GM12878 (cell line): ENCODE measurements at regions not wholly inside any gene's neighbourhood (a gene's known extent, or its start where the extent isn't known, plus 50 kb on each side); places are given as distances from the start of the nearest gene placed in this dataset.

Experiments used
- ATAC-seq: fragments of 200-7000 bp; cut with Tn5 transposase; 3 replicates; pipeline ENCODE4 v1.9.1; 2020; ENCODE audit warnings: mild to moderate bottlenecking, moderate library complexity
- BruUV-seq: library from RNA; stranded (reverse); fragments of 400-500 nt; replicated peaks from 2 replicates; lab custom pipeline; 2021; lab: Mats Ljungman, UMichigan
- CTCF ChIA-PET: fragments of 300-600 bp; sonication (Branson Sonifier 250); formaldehyde crosslinking; extraction: SDS; loops from one replicate; lab custom pipeline; 2021; ENCODE audit warnings: inconsistent platforms; lab: Yijun Ruan, JAX
- POLR2A ChIA-PET: fragments of 350-600 bp; formaldehyde crosslinking; extraction: SDS; loops from one replicate; lab custom pipeline; 2021; ENCODE audit warnings: inconsistent platforms; lab: Charles Lee
- RAD21 ChIA-PET: fragments of 300-600 bp; sonication (Branson Sonifier 250); formaldehyde crosslinking; loops from one replicate; lab custom pipeline; 2023; ENCODE audit warnings: antibody characterized with exemption; ENCODE audit not compliant: unreplicated experiment; lab: Charles Lee
- SMC1A ChIA-PET: fragments of 300-600 bp; sonication (Branson Sonifier 250); formaldehyde crosslinking; loops from one replicate; lab custom pipeline; 2023; ENCODE audit not compliant: unreplicated experiment, uncharacterized antibody; lab: Charles Lee
- DNase-seq: peaks from one replicate; pipeline ENCODE4 v3.0.0-alpha.2; 2011; ENCODE audit warnings: low read depth, low spot score
- FAIRE-seq: peaks from 3 replicates; lab custom pipeline; 2011; peaks lifted over from hg19 to GRCh38; lab: Jason Lieb, UNC
- H2AFZ ChIP-seq: 2 replicates; pipeline ENCODE4 v1.6.0; 2011; ENCODE audit warnings: low read depth, low read length, control low read depth; ENCODE audit not compliant: control insufficient read depth
- H3K27ac ChIP-seq: 2 replicates; pipeline ENCODE4 v1.5.1; 2011; ENCODE audit warnings: control low read depth; ENCODE audit not compliant: control insufficient read depth, insufficient read depth
- H3K27me3 ChIP-seq, 2 experiments: replicated peaks in 1 of 2; 2 replicates each; pipeline versions ENCODE4 v1.6.0 to v1.6.1; 2011; ENCODE audit warnings: low read length in 1 of 2; ENCODE audit not compliant: control insufficient read depth in 2 of 2, insufficient read depth in 2 of 2
- H3K36me3 ChIP-seq, 2 experiments: 2 replicates each; pipeline ENCODE4 v1.5.1; 2011; ENCODE audit warnings: low read length in 1 of 2; ENCODE audit not compliant: control insufficient read depth in 2 of 2, insufficient read depth in 2 of 2
- H3K4me1 ChIP-seq: 2 replicates; pipeline ENCODE4 v1.6.1; 2011; ENCODE audit warnings: mild to moderate bottlenecking, low read length, moderate library complexity, mixed read lengths; ENCODE audit not compliant: control insufficient read depth, insufficient read depth
- H3K4me2 ChIP-seq: 2 replicates; pipeline ENCODE4 v1.6.0; 2011; ENCODE audit warnings: control low read depth; ENCODE audit not compliant: control insufficient read depth, insufficient read depth
- H3K4me3 ChIP-seq: fragments of 200-600 bp; sonication (generic); 2 replicates; pipeline ENCODE4 v1.5.1; 2016
- H3K79me2 ChIP-seq: 2 replicates; pipeline ENCODE4 v1.6.0; 2011; ENCODE audit warnings: low read length; ENCODE audit not compliant: control insufficient read depth, insufficient read depth
- H3K9ac ChIP-seq: 2 replicates; pipeline ENCODE4 v1.8.0; 2011; ENCODE audit warnings: low read length, control low read depth, mixed read lengths; ENCODE audit not compliant: control insufficient read depth, insufficient read depth
- H3K9me3 ChIP-seq: replicated peaks from 3 replicates; pipeline ENCODE4 v1.5.1; 2011; ENCODE audit warnings: mild to moderate bottlenecking, low read length; ENCODE audit not compliant: control insufficient read depth, insufficient read depth
- H4K20me1 ChIP-seq: 2 replicates; pipeline ENCODE4 v1.6.0; 2011; ENCODE audit not compliant: control insufficient read depth, insufficient read depth
- BMI1 ChIP-seq: fragments of 450-650 bp; IDR thresholded peaks from 2 replicates; pipeline ENCODE4 v1.6.1; 2016; ENCODE audit warnings: mild to moderate bottlenecking, moderate library complexity, borderline replicate concordance
- DPF2 ChIP-seq: fragments of 450-650 bp; IDR thresholded peaks from 2 replicates; pipeline ENCODE4 v1.6.1; 2017; ENCODE audit warnings: mild to moderate bottlenecking
- ETV6 ChIP-seq, 2 experiments: fragments of 450-650 bp in 1 of 2; IDR thresholded peaks in 1 of 2; conservative IDR thresholded peaks in 1 of 2; 2 replicates each; pipeline ENCODE4 v1.6.1; 2014; ENCODE audit warnings: antibody characterized with exemption in 1 of 2, borderline replicate concordance in 1 of 2, low read depth in 1 of 2, mild to moderate bottlenecking in 1 of 2, moderate library complexity in 1 of 2
- FOXM1 ChIP-seq: IDR thresholded peaks from 2 replicates; pipeline ENCODE4 v1.6.1; 2012; ENCODE audit warnings: low read depth, mild to moderate bottlenecking, inconsistent platforms, low read length, moderate library complexity
- HDAC2 ChIP-seq: fragments of 200-600 bp; sonication (generic); IDR thresholded peaks from 2 replicates; pipeline ENCODE4 v1.6.1; 2017
- KAT2A ChIP-seq: conservative IDR thresholded peaks from 2 replicates; pipeline ENCODE4 v1.6.1; 2011; ENCODE audit warnings: low read depth, low read length; ENCODE audit not compliant: control insufficient read depth
- KLF5 ChIP-seq: fragments of 450-650 bp; IDR thresholded peaks from 2 replicates; pipeline ENCODE4 v1.6.1; 2014; ENCODE audit warnings: mild to moderate bottlenecking; ENCODE audit not compliant: partially characterized antibody
- NFYB ChIP-seq: IDR thresholded peaks from 2 replicates; pipeline ENCODE4 v1.6.1; 2011; ENCODE audit warnings: low read depth, mild to moderate bottlenecking, low read length, improper control_type of control experiment, moderate library complexity; ENCODE audit not compliant: insufficient read depth
- NR2F1 ChIP-seq: fragments of 450-650 bp; conservative IDR thresholded peaks from 2 replicates; pipeline ENCODE4 v1.6.1; 2017; ENCODE audit warnings: mild to moderate bottlenecking
- POLR2A ChIP-seq: IDR thresholded peaks from 2 replicates; pipeline ENCODE4 v1.6.1; 2011; ENCODE audit warnings: low read depth, mild to moderate bottlenecking, low read length
- POLR2AphosphoS2 ChIP-seq: IDR thresholded peaks from 2 replicates; pipeline ENCODE4 v1.6.1; 2011; ENCODE audit warnings: low read depth, mild to moderate bottlenecking, low read length, improper control_type of control experiment, moderate library complexity
- RELA ChIP-seq: fragments of 450-650 bp; IDR thresholded peaks from 2 replicates; pipeline ENCODE4 v1.8.0; 2014; ENCODE audit warnings: borderline replicate concordance; ENCODE audit not compliant: partially characterized antibody
- SPI1 ChIP-seq: IDR thresholded peaks from 2 replicates; pipeline ENCODE4 v1.6.1; 2011; ENCODE audit warnings: low read depth, mild to moderate bottlenecking, low read length, moderate library complexity, borderline replicate concordance; ENCODE audit not compliant: insufficient read depth
- SREBF2 ChIP-seq: IDR thresholded peaks from 2 replicates; pipeline ENCODE4 v1.6.1; 2012; ENCODE audit warnings: mild to moderate bottlenecking, low read length
- STAT3 ChIP-seq: IDR thresholded peaks from 2 replicates; pipeline ENCODE4 v1.6.1; 2011; ENCODE audit warnings: low read depth, low read length, improper control_type of control experiment
- WGBS: methylation state at CpG from one replicate; pipeline ENCODE4 v1.1.6; 2016; ENCODE audit warnings: low lambda C conversion rate; ENCODE audit not compliant: insufficient replicate concordance, insufficient coverage; ENCODE audit errors: missing lambda C conversion rate; 5-methylcytosine and 5-hydroxymethylcytosine counted together
- in situ Hi-C: fragments of 300-500 bp; cut with MboI; formaldehyde crosslinking; loops from 9 replicates; pipeline ENCODE4 v1.14.3; 2018; ENCODE audit warnings: mixed read lengths
- intact Hi-C: fragments of 100-400 bp; cut with micrococcal nuclease; formaldehyde crosslinking; loops from one replicate; pipeline ENCODE4 v1.14.2; 2022; ENCODE audit not compliant: unreplicated experiment
- TF ChIP-seq, protein P1 (sequence below): IDR thresholded peaks from 2 replicates; pipeline ENCODE4 v1.6.1; 2012; ENCODE audit warnings: low read depth, low read length, improper control_type of control experiment
- TF ChIP-seq, protein P2 (sequence below): fragments of 450-650 bp; formaldehyde crosslinking; IDR thresholded peaks from 2 replicates; pipeline ENCODE4 v1.5.0; 2022; ENCODE audit warnings: mild to moderate bottlenecking, missing genetic modification characterization

DNA sequence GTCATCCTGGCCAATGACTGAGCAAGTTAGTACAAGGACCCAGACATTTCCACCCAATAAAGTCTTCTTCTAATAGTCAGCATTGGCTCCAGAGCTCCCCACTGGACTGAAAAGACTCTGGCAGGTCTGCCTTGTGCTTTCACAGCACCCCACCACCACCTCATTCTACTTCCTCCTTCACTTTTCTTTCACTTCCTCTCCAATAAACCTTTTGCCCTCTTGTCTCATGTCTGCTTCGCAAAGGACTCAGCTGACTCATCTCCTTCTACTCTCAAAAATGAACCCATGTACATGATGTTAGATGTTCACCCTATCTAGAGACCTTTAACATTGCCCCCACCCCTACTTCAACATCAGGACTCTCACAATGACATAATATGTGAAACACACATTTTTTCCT is 181.0 kb upstream of the PPP2R3A start:
- no peaks in the 10 kb centered on the region for H3K9me3 ChIP-seq
- H3K4me3 ChIP-seq: no peak overlapping the region
- no peak overlapping the region for H3K27ac ChIP-seq
- RAD21 ChIA-PET: no interaction called here
- peak; percentile 5 for DNase-seq
- H4K20me1 ChIP-seq: no peaks in the 10 kb centered on the region
- peak; percentile 64 for ATAC-seq
- no peaks in the 10 kb centered on the region for H3K4me1 ChIP-seq
- in situ Hi-C loops: no loop called here
- intact Hi-C loops: no loop called here
- no peaks in the 10 kb centered on the region for H3K27me3 ChIP-seq
- H3K79me2 ChIP-seq: no peaks in the 10 kb centered on the region
- CTCF ChIA-PET: no interaction called here
- POLR2A ChIA-PET: no interaction called here
- SMC1A ChIA-PET: no interaction called here
- no peak for FAIRE-seq
- no peak overlapping the region for H2AFZ ChIP-seq
- H3K4me2 ChIP-seq: no peak overlapping the region
- TF ChIP-seq ETV6 (conservative IDR thresholded peaks at IDR 0.05 in 1 of 2, IDR thresholded peaks at IDR 0.05 in 1 of 2; ENCODE audit: borderline replicate concordance in 1 of 2, low read depth in 1 of 2): peak in 1 of 2 experiments; percentile 65; a peak in 1 of 4 replicates
- TF ChIP-seq NR2F1: 0 out of 2 replicates have a peak, but pooled peaks have one; percentile 47
- TF ChIP-seq, protein P1, sequence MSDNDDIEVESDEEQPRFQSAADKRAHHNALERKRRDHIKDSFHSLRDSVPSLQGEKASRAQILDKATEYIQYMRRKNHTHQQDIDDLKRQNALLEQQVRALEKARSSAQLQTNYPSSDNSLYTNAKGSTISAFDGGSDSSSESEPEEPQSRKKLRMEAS: no peak
- TF ChIP-seq POLR2A: no peak
- TF ChIP-seq SPI1: peak; percentile 80
- TF ChIP-seq DPF2: no peak
- 0% methylated on average over 1 of the region's 1 CpG for WGBS
- no peak overlapping the region for H3K9ac ChIP-seq
- no peaks in the 10 kb centered on the region for H3K36me3 ChIP-seq
- no TSS peak for BruUV-seq

DNA sequence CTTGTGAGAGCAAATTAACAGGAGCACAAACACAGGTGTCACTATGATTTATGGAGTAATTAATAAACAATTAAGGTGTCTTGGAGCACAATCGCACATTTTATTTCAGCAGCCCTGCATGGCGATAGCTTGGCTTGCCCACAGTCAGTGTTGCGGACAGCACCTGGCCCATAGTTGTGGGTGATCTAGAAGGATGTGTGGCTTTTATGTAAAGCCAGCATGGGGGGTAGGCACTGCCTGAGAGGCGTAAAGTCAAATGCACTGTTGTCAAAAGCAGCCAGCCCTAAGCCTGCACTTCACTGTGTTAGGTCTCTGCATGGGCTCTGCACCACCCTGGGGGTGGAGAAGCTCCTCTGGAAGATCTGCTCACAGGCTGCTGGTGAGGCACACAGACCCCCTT is 177.4 kb upstream of the PPP2R3A start:
- ChIA-PET CTCF (no interaction called here), SMC1A (no interaction called here), RAD21 (no interaction called here), POLR2A (no interaction called here)
- no peaks in the 10 kb centered on the region for H3K36me3 ChIP-seq
- no peaks in the 10 kb centered on the region for H3K4me1 ChIP-seq
- H3K9me3 ChIP-seq: no peaks in the 10 kb centered on the region
- no peak overlapping the region for H3K4me3 ChIP-seq
- intact Hi-C loops (no loop called here), in situ Hi-C loops (no loop called here)
- no peak overlapping the region for H3K9ac ChIP-seq
- BruUV-seq: no TSS peak
- WGBS: 80% methylated on average over 4 of the region's 4 CpGs
- H3K27ac ChIP-seq: no peak overlapping the region
- DNase-seq (no peak), ATAC-seq (no peak), FAIRE-seq (no peak)
- H3K4me2 ChIP-seq: no peak overlapping the region
- no peaks in the 10 kb centered on the region for H3K27me3 ChIP-seq
- H2AFZ ChIP-seq: no peak overlapping the region
- no peaks in the 10 kb centered on the region for H3K79me2 ChIP-seq
- no peaks in the 10 kb centered on the region for H4K20me1 ChIP-seq
- no peak for TF ChIP-seq POLR2AphosphoS2
- TF ChIP-seq STAT3: no peak
- no peak for TF ChIP-seq BMI1
- TF ChIP-seq, protein P2, sequence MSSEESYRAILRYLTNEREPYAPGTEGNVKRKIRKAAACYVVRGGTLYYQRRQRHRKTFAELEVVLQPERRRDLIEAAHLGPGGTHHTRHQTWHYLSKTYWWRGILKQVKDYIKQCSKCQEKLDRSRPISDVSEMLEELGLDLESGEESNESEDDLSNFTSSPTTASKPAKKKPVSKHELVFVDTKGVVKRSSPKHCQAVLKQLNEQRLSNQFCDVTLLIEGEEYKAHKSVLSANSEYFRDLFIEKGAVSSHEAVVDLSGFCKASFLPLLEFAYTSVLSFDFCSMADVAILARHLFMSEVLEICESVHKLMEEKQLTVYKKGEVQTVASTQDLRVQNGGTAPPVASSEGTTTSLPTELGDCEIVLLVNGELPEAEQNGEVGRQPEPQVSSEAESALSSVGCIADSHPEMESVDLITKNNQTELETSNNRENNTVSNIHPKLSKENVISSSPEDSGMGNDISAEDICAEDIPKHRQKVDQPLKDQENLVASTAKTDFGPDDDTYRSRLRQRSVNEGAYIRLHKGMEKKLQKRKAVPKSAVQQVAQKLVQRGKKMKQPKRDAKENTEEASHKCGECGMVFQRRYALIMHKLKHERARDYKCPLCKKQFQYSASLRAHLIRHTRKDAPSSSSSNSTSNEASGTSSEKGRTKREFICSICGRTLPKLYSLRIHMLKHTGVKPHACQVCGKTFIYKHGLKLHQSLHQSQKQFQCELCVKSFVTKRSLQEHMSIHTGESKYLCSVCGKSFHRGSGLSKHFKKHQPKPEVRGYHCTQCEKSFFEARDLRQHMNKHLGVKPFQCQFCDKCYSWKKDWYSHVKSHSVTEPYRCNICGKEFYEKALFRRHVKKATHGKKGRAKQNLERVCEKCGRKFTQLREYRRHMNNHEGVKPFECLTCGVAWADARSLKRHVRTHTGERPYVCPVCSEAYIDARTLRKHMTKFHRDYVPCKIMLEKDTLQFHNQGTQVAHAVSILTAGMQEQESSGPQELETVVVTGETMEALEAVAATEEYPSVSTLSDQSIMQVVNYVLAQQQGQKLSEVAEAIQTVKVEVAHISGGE: no peak
- TF ChIP-seq FOXM1: no peak
- no peak for TF ChIP-seq KAT2A
- TF ChIP-seq SREBF2: no peak
- TF ChIP-seq KLF5: no peak
- no peak for TF ChIP-seq HDAC2
- no peak for TF ChIP-seq RELA
- TF ChIP-seq POLR2A: no peak
- no peak for TF ChIP-seq NFYB
